B cell (primary cell): ENCODE measurements at regions not wholly inside any gene's neighbourhood (a gene's known extent, or its start where the extent isn't known, plus 50 kb on each side); places are given as distances from the start of the nearest gene placed in this dataset.

Experiments
- ATAC-seq: fragments of 200-7000 bp; cut with Tn5 transposase; one replicate; pipeline ENCODE4 v1.10.0; 2021; ENCODE audit warnings: low read depth, mild to moderate bottlenecking, moderate number of reproducible peaks, moderate library complexity
- CTCF ChIA-PET: fragments of 350-600 bp; sonication (Branson Sonifier 250); formaldehyde crosslinking; loops from one replicate; lab custom pipeline; 2021; ENCODE audit warnings: antibody characterized with exemption, inconsistent platforms; lab: Charles Lee
- POLR2A ChIA-PET: fragments of 350-600 bp; sonication (Branson Sonifier 250); formaldehyde crosslinking; loops from one replicate; lab custom pipeline; 2021; ENCODE audit warnings: antibody characterized with exemption; lab: Charles Lee
- DNase-seq: peaks from one replicate; pipeline ENCODE4 v3.0.0; 2013
- H2AFZ ChIP-seq: 2 replicates; pipeline ENCODE4 v1.6.1; 2012; ENCODE audit warnings: mild to moderate bottlenecking, low read depth, low read length; ENCODE audit not compliant: insufficient read depth, poor library complexity, severe bottlenecking
- H3K27ac ChIP-seq, 2 donors: 1 replicate in 1 of 2; 2 replicates in 1 of 2; pipeline ENCODE4 v1.5.1; 2012 to 2013; ENCODE audit warnings: low read length in 2 of 2, mild to moderate bottlenecking in 2 of 2, moderate library complexity in 1 of 2
- H3K27me3 ChIP-seq, 4 experiments: fragments of 200-600 bp in 1 of 4; sonication (generic) in 1 of 4; replicated peaks in 1 of 4; 1 replicate in 2 of 4; 2 replicates in 2 of 4; pipeline versions ENCODE4 v1.6.1 to v1.7.0; 2013 to 2016; ENCODE audit warnings: low read length in 3 of 4, mild to moderate bottlenecking in 2 of 4, mixed read lengths in 1 of 4, moderate library complexity in 1 of 4; ENCODE audit not compliant: insufficient read depth in 4 of 4, control insufficient read depth in 3 of 4; ENCODE audit errors: control extremely low read depth in 1 of 4
- H3K36me3 ChIP-seq, 2 experiments: replicated peaks in 1 of 2; 1 replicate in 1 of 2; 2 replicates in 1 of 2; pipeline versions ENCODE4 v1.6.1 to v1.7.1; 2013; ENCODE audit warnings: low read length in 1 of 2; ENCODE audit not compliant: insufficient read depth in 2 of 2, control insufficient read depth in 1 of 2; ENCODE audit errors: control extremely low read depth in 1 of 2, extremely low read depth in 1 of 2
- H3K4me1 ChIP-seq, 2 donors: fragments of 200-600 bp in 1 of 2; sonication (generic) in 1 of 2; 1 replicate in 1 of 2; 2 replicates in 1 of 2; pipeline versions ENCODE4 v1.5.1 to v1.6.1; 2013 to 2017; ENCODE audit warnings: low read length in 2 of 2; ENCODE audit not compliant: control insufficient read depth in 2 of 2, insufficient read depth in 2 of 2
- H3K4me2 ChIP-seq: replicated peaks from 2 replicates; pipeline ENCODE3; 2012; ENCODE audit warnings: mild to moderate bottlenecking, low read depth, low read length; ENCODE audit not compliant: poor library complexity, severe bottlenecking
- H3K4me3 ChIP-seq, 5 experiments: fragments of 200-600 bp in 1 of 5; sonication (generic) in 1 of 5; 1 replicate in 3 of 5; 2 replicates in 2 of 5; pipeline versions ENCODE4 v1.5.1 to v1.7.0; 2011 to 2016; ENCODE audit warnings: low read length in 4 of 5, mild to moderate bottlenecking in 4 of 5, low read depth in 2 of 5, control low read depth in 1 of 5, moderate library complexity in 1 of 5; ENCODE audit not compliant: insufficient read depth in 1 of 5; ENCODE audit errors: control extremely low read depth in 1 of 5, extremely low read depth in 1 of 5
- H3K79me2 ChIP-seq: fragments of 200-600 bp; sonication (generic); one replicate; pipeline ENCODE4 v1.6.0; 2016; ENCODE audit warnings: low read length; ENCODE audit not compliant: control insufficient read depth, insufficient read depth
- H3K9ac ChIP-seq: fragments of 200-600 bp; sonication (generic); 2 replicates; pipeline ENCODE4 v1.6.1; 2017; ENCODE audit warnings: mild to moderate bottlenecking, low read length, moderate library complexity
- H3K9me3 ChIP-seq, 3 donors: one replicate each; pipeline versions ENCODE4 v1.6.1 to v1.7.1; 2013; ENCODE audit warnings: low read length in 2 of 3; ENCODE audit not compliant: control insufficient read depth in 2 of 3, insufficient read depth in 1 of 3; ENCODE audit errors: control extremely low read depth in 1 of 3
- H4K20me1 ChIP-seq: 2 replicates; pipeline ENCODE4 v1.6.0; 2012; ENCODE audit warnings: mild to moderate bottlenecking, low read length; ENCODE audit not compliant: insufficient read depth, control insufficient read depth, poor library complexity, severe bottlenecking
- H3K27ac Mint-ChIP-seq: one replicate; pipeline ENCODE4 v1.8.0; 2021; ENCODE audit warnings: mixed read lengths
- H3K27me3 Mint-ChIP-seq: one replicate; pipeline ENCODE4 v1.8.0; 2021; ENCODE audit warnings: mixed read lengths
- H3K4me1 Mint-ChIP-seq: one replicate; pipeline ENCODE4 v1.8.0; 2021; ENCODE audit warnings: mixed read lengths
- H3K4me3 Mint-ChIP-seq: one replicate; pipeline ENCODE4 v1.8.0; 2021; ENCODE audit warnings: mixed read lengths
- H3K9me3 Mint-ChIP-seq: one replicate; pipeline ENCODE4 v1.8.0; 2022; ENCODE audit warnings: mixed read lengths; ENCODE audit not compliant: insufficient read depth
- EZH2 ChIP-seq: IDR thresholded peaks from 2 replicates; pipeline ENCODE4 v1.6.1; 2012; ENCODE audit warnings: borderline replicate concordance, low read depth, mild to moderate bottlenecking, moderate library complexity, low read length; ENCODE audit not compliant: insufficient read depth, poor library complexity, severe bottlenecking
- WGBS: methylation state at CpG from one replicate; pipeline ENCODE4 v1.1.5; 2013; ENCODE audit warnings: missing lambda C conversion rate; ENCODE audit not compliant: insufficient coverage; 5-methylcytosine and 5-hydroxymethylcytosine counted together
- intact Hi-C: fragments of 100-400 bp; cut with micrococcal nuclease; formaldehyde crosslinking; loops from one replicate; pipeline ENCODE4 v1.10.0; 2022
- TF ChIP-seq, protein P1 (sequence below): fragments of 200-600 bp; IDR thresholded peaks from one replicate; pipeline ENCODE4 v1.8.0; 2022; ENCODE audit warnings: antibody characterized with exemption, mild to moderate bottlenecking

DNA sequence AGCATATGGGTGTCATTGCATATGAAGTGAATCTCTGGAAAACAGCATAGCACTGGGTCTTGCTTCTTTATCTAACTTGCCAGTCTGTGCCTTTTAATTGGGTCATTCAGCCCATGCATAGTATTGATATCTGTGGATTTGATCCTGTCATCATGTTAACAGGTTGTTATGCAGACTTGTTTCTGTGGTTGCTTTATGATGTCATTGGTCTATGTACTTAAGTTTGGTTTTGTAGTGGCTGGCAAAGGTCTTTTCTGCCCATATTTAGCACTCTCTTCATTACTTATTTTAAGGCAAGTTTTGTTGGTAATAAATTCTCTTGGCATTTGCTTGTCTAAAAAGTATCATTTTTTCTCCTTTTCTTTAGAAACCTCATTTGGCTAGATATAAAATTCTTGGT is 221.1 kb upstream of the ITM2A start:
- H3K27me3 ChIP-seq, result no peaks in the 10 kb centered on the region
- ChIA-PET CTCF (no interaction called here), POLR2A (no interaction called here)
- no peaks in the 10 kb centered on the region for H4K20me1 ChIP-seq
- Mint-ChIP-seq H3K4me3 (no peak overlapping the region), H3K27me3 (no peaks in the 10 kb centered on the region), H3K27ac (no peak overlapping the region), H3K9me3 (no peaks in the 10 kb centered on the region), H3K4me1 (no peaks in the 10 kb centered on the region)
- no peaks in the 10 kb centered on the region for H3K79me2 ChIP-seq
- no peaks in the 10 kb centered on the region for H3K9me3 ChIP-seq
- H3K9ac ChIP-seq, result no peak overlapping the region
- no peak overlapping the region for H2AFZ ChIP-seq
- no peak overlapping the region for H3K27ac ChIP-seq
- ATAC-seq (no peak), DNase-seq (no peak)
- no peak overlapping the region for H3K4me3 ChIP-seq
- no peak for TF ChIP-seq EZH2
- TF ChIP-seq, protein P1, sequence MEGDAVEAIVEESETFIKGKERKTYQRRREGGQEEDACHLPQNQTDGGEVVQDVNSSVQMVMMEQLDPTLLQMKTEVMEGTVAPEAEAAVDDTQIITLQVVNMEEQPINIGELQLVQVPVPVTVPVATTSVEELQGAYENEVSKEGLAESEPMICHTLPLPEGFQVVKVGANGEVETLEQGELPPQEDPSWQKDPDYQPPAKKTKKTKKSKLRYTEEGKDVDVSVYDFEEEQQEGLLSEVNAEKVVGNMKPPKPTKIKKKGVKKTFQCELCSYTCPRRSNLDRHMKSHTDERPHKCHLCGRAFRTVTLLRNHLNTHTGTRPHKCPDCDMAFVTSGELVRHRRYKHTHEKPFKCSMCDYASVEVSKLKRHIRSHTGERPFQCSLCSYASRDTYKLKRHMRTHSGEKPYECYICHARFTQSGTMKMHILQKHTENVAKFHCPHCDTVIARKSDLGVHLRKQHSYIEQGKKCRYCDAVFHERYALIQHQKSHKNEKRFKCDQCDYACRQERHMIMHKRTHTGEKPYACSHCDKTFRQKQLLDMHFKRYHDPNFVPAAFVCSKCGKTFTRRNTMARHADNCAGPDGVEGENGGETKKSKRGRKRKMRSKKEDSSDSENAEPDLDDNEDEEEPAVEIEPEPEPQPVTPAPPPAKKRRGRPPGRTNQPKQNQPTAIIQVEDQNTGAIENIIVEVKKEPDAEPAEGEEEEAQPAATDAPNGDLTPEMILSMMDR, result no peak
- intact Hi-C loops, result no loop called here
- H3K4me1 ChIP-seq, result no peaks in the 10 kb centered on the region
- no peaks in the 10 kb centered on the region for H3K36me3 ChIP-seq
- H3K4me2 ChIP-seq, result no peak overlapping the region

DNA sequence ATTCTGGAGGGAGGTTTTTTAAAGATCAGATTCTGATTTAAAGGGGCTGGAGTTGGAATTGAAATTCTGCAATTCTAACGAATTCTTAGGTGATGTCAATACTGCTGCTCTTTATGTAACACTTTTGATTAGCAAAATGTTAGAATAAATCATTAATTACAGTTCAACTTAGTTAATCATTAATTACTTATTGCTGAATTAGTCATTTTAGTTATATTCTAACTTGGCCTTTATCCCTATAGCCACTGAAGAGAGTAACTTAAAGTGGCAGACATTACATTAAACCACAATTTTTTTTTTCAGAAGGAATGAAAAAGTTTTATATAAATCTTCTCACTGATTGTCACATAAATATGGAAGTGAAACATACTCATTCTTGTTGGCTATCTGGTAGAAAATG is 206.6 kb upstream of the ITM2A start:
- no peaks in the 10 kb centered on the region for H3K4me1 Mint-ChIP-seq
- Histone ChIP-seq H3K36me3 (no peaks in the 10 kb centered on the region), H2AFZ (no peak overlapping the region), H3K27ac (no peak overlapping the region), H3K79me2 (no peaks in the 10 kb centered on the region), H3K27me3 (no peaks in the 10 kb centered on the region), H3K4me1 (no peaks in the 10 kb centered on the region), H3K9ac (no peak overlapping the region), H3K9me3 (peaks cover 0 to 9% (median 0%) of the 10 kb centered on the region in 3 donors), H4K20me1 (no peaks in the 10 kb centered on the region), H3K4me3 (no peak overlapping the region), H3K4me2 (no peak overlapping the region)
- no peaks in the 10 kb centered on the region for H3K27me3 Mint-ChIP-seq
- ATAC-seq, result no peak
- no peak for DNase-seq
- H3K27ac Mint-ChIP-seq, result no peak overlapping the region
- no peak overlapping the region for H3K4me3 Mint-ChIP-seq
- POLR2A ChIA-PET, result no interaction called here
- intact Hi-C loops, result no loop called here
- peaks cover 2% of the 10 kb centered on the region for H3K9me3 Mint-ChIP-seq
- TF ChIP-seq, protein P1, result no peak
- TF ChIP-seq EZH2, result no peak
- no CpG with 5 or more reads among the region's 1 CpG for WGBS
- CTCF ChIA-PET, result no interaction called here
